ENCODE measurements at regions not wholly inside any gene's neighbourhood (a gene's known extent, or its start where the extent isn't known, plus 50 kb on each side); places are given as distances from the start of the nearest gene placed in this dataset.

- no peak for TF ChIP-seq CTCF (conservative IDR thresholded peaks at IDR 0.05; ENCODE audit: low read depth)
- POLR2A ChIA-PET (ENCODE audit: low non-redundant PET) = no interaction called here
- H3K27ac ChIP-seq = no peak overlapping the region
- CTCF ChIA-PET = no interaction called here
- DNase-seq (ENCODE audit: low spot score) = no peak
These were observed 842.4 kb downstream of the TDRD15 start for GRCh38 chr2:21966139-21966538.

DNA sequence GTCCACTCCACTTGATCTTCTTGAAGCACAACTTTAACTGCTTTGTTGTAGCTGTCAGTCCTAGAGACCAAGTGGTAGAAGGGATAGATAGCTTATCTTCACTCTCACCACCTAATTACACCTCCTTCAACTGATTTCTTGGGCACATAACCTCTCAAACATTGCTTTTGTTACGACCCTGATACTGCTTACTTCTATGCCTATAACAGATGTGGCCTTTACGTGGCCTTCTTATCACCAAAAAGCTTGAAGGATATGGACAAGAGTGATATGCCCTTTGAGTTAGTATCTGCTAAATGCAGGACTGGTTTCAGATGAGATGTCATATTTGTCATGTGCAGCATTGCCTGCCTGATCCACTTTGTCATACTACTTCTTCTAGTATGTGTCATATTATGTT, 847.2 kb downstream of the TDRD15 start:
- no peak for DNase-seq (ENCODE audit: low spot score)
- no peak overlapping the region for H3K27ac ChIP-seq
- TF ChIP-seq CTCF (conservative IDR thresholded peaks at IDR 0.05; ENCODE audit: low read depth) = no peak
- ChIA-PET CTCF (no interaction called here), POLR2A (ENCODE audit: low non-redundant PET) (no interaction called here)

GRCh38 chr2:21972586-21972985, 848.8 kb downstream of the TDRD15 start:
- no peak overlapping the region for H3K27ac ChIP-seq
- no peak for DNase-seq (ENCODE audit: low spot score)
- CTCF ChIA-PET = no interaction called here
- no peak for TF ChIP-seq CTCF (conservative IDR thresholded peaks at IDR 0.05; ENCODE audit: low read depth)
- POLR2A ChIA-PET (ENCODE audit: low non-redundant PET) = no interaction called here

DNA sequence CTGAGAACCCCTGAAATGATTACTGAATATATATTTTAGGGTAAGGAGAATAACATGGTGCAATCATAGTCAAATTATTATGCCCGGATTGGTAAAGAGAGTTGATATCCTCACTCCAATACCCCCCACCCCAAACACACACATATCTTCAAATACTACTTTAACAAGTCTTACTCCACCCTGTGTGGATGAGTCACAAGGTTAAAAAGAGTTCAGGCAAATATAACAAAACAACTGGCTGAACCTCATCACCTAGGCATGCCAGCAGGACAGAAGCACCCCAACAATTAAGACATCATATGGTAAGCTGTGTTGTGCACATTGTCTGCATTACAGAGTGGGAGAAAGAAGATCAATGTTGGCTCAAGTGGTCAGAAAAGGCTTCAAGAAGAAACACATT, 857.4 kb downstream of the TDRD15 start:
- POLR2A ChIA-PET (ENCODE audit: low non-redundant PET) = no interaction called here
- CTCF ChIA-PET = no interaction called here
- TF ChIP-seq CTCF (conservative IDR thresholded peaks at IDR 0.05; ENCODE audit: low read depth) = no peak
- H3K27ac ChIP-seq = no peak overlapping the region
- DNase-seq (ENCODE audit: low spot score) = no peak

DNA sequence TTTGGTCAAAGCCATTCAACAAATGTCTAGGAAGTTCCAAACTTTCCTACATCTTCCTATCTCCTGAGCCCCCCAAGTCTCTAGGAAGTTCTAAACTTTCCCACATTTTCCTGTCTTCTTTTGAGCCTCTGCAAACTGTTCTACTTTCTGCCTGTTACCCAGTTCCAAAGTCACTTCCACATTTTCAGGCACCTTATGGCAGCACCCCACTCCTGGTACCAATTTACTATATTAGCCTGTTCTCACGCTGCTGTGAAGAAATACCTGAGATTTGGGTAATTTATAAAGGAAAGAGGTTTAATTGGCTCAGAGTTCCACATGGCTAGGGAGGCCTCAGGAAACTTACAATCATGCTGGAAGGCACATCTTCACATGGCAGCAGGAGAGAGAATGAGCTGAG, 869.2 kb downstream of the TDRD15 start:
- H3K27ac ChIP-seq = no peak overlapping the region
- POLR2A ChIA-PET (ENCODE audit: low non-redundant PET) = no interaction called here
- no peak for TF ChIP-seq CTCF (conservative IDR thresholded peaks at IDR 0.05; ENCODE audit: low read depth)
- CTCF ChIA-PET = interaction anchor here (0.6 kb wide), 1 partner anchor 833 kb away, joined by 3 read pairs; no protein-coding TSS in a partner anchor
- DNase-seq (ENCODE audit: low spot score) = no peak

GRCh38 chr2:21996339-21996738, 872.6 kb downstream of the TDRD15 start:
- POLR2A ChIA-PET (ENCODE audit: low non-redundant PET) = no interaction called here

More at GRCh38 chr2:21996339-21996738, 872.6 kb downstream of the TDRD15 start:
- CTCF ChIA-PET = no interaction called here
- TF ChIP-seq CTCF (conservative IDR thresholded peaks at IDR 0.05; ENCODE audit: low read depth) = no peak
- no peak for DNase-seq (ENCODE audit: low spot score)
- no peak overlapping the region for H3K27ac ChIP-seq
